K562 (cell line): ENCODE measurements at regions not wholly inside any gene's neighbourhood (a gene's known extent, or its start where the extent isn't known, plus 50 kb on each side); places are given as distances from the start of the nearest gene placed in this dataset.

Experiments
- ATAC-seq: fragments of 200-7000 bp; cut with Tn5 transposase; 3 replicates; pipeline ENCODE4 v1.9.1; 2020; ENCODE audit warnings: moderate library complexity
- BruUV-seq: library from RNA; stranded (reverse); fragments of 400-500 nt; replicated peaks from 2 replicates; lab custom pipeline; 2021; lab: Mats Ljungman, UMichigan
- CTCF ChIA-PET: fragments of 300-600 bp; formaldehyde crosslinking; extraction: SDS; loops from one replicate; lab custom pipeline; 2021; ENCODE audit warnings: low intra/inter-chr PET ratio; lab: Yijun Ruan, JAX
- POLR2A ChIA-PET: fragments of 300-600, 350-650 bp; sonication (Branson Sonifier 250); formaldehyde crosslinking; extraction: SDS; loops from one replicate; lab custom pipeline; 2021; ENCODE audit warnings: antibody characterized with exemption, inconsistent platforms; lab: Yijun Ruan, JAX
- DNase-seq, 4 experiments: peaks; one replicate each; pipeline versions ENCODE4 v3.0.0 to v3.0.0-alpha.2; 2011 to 2018; ENCODE audit warnings: low spot score in 3 of 4, mixed read lengths in 3 of 4; ENCODE audit errors: extremely low read depth in 1 of 4
- FAIRE-seq: peaks from 2 replicates; lab custom pipeline; 2011; peaks lifted over from hg19 to GRCh38; lab: Jason Lieb, UNC
- H2AFZ ChIP-seq: 2 replicates; pipeline ENCODE4 v1.6.0; 2011; ENCODE audit warnings: low read depth, low read length, control low read depth, inconsistent platforms
- H3K27ac ChIP-seq: fragments of 200-600 bp; 3 replicates; pipeline ENCODE4 v1.8.0; 2011; ENCODE audit warnings: low read depth, mild to moderate bottlenecking, control low read depth, inconsistent platforms, low read length, moderate library complexity, mixed read lengths; ENCODE audit errors: extremely low read depth
- H3K27me3 ChIP-seq, 2 experiments: fragments of 300-600 bp in 1 of 2; 2 replicates in 1 of 2; 3 replicates in 1 of 2; pipeline versions ENCODE4 v1.6.0 to v1.8.0; 2011; ENCODE audit warnings: inconsistent platforms in 2 of 2, low read length in 2 of 2, mild to moderate bottlenecking in 1 of 2, mixed read lengths in 1 of 2, moderate library complexity in 1 of 2; ENCODE audit not compliant: control insufficient read depth in 2 of 2, insufficient read depth in 2 of 2
- H3K36me3 ChIP-seq: fragments of 300-600 bp; 3 replicates; pipeline ENCODE4 v1.8.0; 2011; ENCODE audit warnings: mild to moderate bottlenecking, low read length, inconsistent platforms; ENCODE audit not compliant: control insufficient read depth, insufficient read depth
- H3K4me1 ChIP-seq, 2 experiments: fragments of 200-600 bp in 1 of 2; replicated peaks in 1 of 2; 2 replicates in 1 of 2; 3 replicates in 1 of 2; pipeline versions ENCODE4 v1.5.1 to v1.8.0; 2011; ENCODE audit warnings: inconsistent platforms in 2 of 2, low read length in 2 of 2, mild to moderate bottlenecking in 1 of 2, mixed read lengths in 1 of 2, moderate library complexity in 1 of 2; ENCODE audit not compliant: control insufficient read depth in 2 of 2, insufficient read depth in 2 of 2
- H3K4me2 ChIP-seq: 2 replicates; pipeline ENCODE4 v1.6.1; 2011; ENCODE audit warnings: low read length, control low read depth, inconsistent platforms, mixed read lengths; ENCODE audit not compliant: insufficient read depth
- H3K4me3 ChIP-seq: fragments of 200-600 bp; sonication (generic), shearing (Covaris generic); 2 replicates; pipeline ENCODE4 v1.5.1; 2016; ENCODE audit warnings: control low read depth, inconsistent platforms
- H3K79me2 ChIP-seq: fragments of 200-600 bp; 3 replicates; pipeline ENCODE4 v1.8.0; 2011; ENCODE audit warnings: low read length, inconsistent platforms; ENCODE audit not compliant: control insufficient read depth, insufficient read depth
- H3K9ac ChIP-seq, 2 experiments: 2 replicates each; pipeline versions ENCODE4 v1.6.0 to v1.6.1; 2011; ENCODE audit warnings: low read depth in 2 of 2, low read length in 2 of 2, control low read depth in 1 of 2, inconsistent platforms in 1 of 2, mild to moderate bottlenecking in 1 of 2, mixed read lengths in 1 of 2; ENCODE audit not compliant: insufficient read depth in 1 of 2
- H3K9me1 ChIP-seq: one replicate; pipeline ENCODE4 v1.6.0; 2011; ENCODE audit warnings: inconsistent platforms, mild to moderate bottlenecking, low read length, moderate library complexity; ENCODE audit not compliant: control insufficient read depth, insufficient read depth
- H3K9me3 ChIP-seq: replicated peaks from 2 replicates; pipeline ENCODE4 v1.5.1; 2011; ENCODE audit warnings: low read depth, low read length, inconsistent platforms; ENCODE audit not compliant: control insufficient read depth, insufficient read depth
- H4K20me1 ChIP-seq: replicated peaks from 2 replicates; pipeline ENCODE4 v1.6.1; 2011; ENCODE audit warnings: low read length, inconsistent platforms, mixed read lengths; ENCODE audit not compliant: control insufficient read depth, insufficient read depth
- BCOR ChIP-seq: fragments of 450-650 bp; IDR thresholded peaks from 2 replicates; pipeline ENCODE4 v1.6.1; 2016
- CHD4 ChIP-seq: fragments of 200-600 bp; sonication (generic); IDR thresholded peaks from 3 replicates; pipeline ENCODE4 v1.6.1; 2012; ENCODE audit warnings: low read depth, mild to moderate bottlenecking, mixed read lengths, low read length, inconsistent platforms; ENCODE audit not compliant: insufficient read depth, insufficient replicate concordance, poor library complexity, severe bottlenecking
- MCM2 ChIP-seq: fragments of 450-650 bp; IDR thresholded peaks from 2 replicates; pipeline ENCODE4 v1.6.1; 2017; ENCODE audit warnings: low read depth, mild to moderate bottlenecking
- NEUROD1 ChIP-seq: fragments of 150-350 bp; IDR thresholded peaks from 2 replicates; pipeline ENCODE4 v1.6.1; 2014; ENCODE audit warnings: borderline replicate concordance, low read length, low read depth; ENCODE audit not compliant: partially characterized antibody
- PTBP1 ChIP-seq: fragments of 200-400 bp; formaldehyde crosslinking; IDR thresholded peaks from 2 replicates; pipeline ENCODE4 v1.6.1; 2017; ENCODE audit warnings: low read depth, low read length
- PTTG1 ChIP-seq: fragments of 450-650 bp; IDR thresholded peaks from 2 replicates; pipeline ENCODE4 v1.6.1; 2016; ENCODE audit warnings: low read depth, mild to moderate bottlenecking, missing genetic modification characterization, missing compliant biosample characterization
- RAD51 ChIP-seq: fragments of 450-650 bp; IDR thresholded peaks from 2 replicates; pipeline ENCODE4 v1.7.1; 2016; ENCODE audit warnings: low read depth, mild to moderate bottlenecking, borderline replicate concordance
- SRSF7 ChIP-seq: fragments of 200-400 bp; formaldehyde crosslinking; optimal IDR thresholded peaks from 2 replicates; pipeline ENCODE3; 2017; ENCODE audit warnings: mild to moderate bottlenecking, low read depth, low read length
- TBP ChIP-seq: optimal IDR thresholded peaks from 2 replicates; pipeline ENCODE3; 2011; ENCODE audit warnings: low read depth, low read length, improper control_type of control experiment
- TOE1 ChIP-seq, 2 experiments: fragments of 450-650 bp in 1 of 2; sonication (generic) in 1 of 2; formaldehyde crosslinking in 1 of 2; IDR thresholded peaks; 2 replicates each; pipeline versions ENCODE4 v1.7.1 to v1.8.0; 2016 to 2022; ENCODE audit warnings: borderline replicate concordance in 2 of 2, mild to moderate bottlenecking in 2 of 2, antibody characterized with exemption in 1 of 2, inconsistent platforms in 1 of 2, low read depth in 1 of 2, missing genetic modification reagents in 1 of 2, moderate library complexity in 1 of 2
- XRCC3 ChIP-seq: fragments of 450-650 bp; IDR thresholded peaks from 2 replicates; pipeline ENCODE4 v1.6.1; 2017; ENCODE audit warnings: mild to moderate bottlenecking, moderate library complexity
- ZNF174 ChIP-seq: fragments of 250-450 bp; sonication (Bioruptor Pico); IDR thresholded peaks from 2 replicates; pipeline ENCODE4 v1.4.0; 2020; ENCODE audit warnings: mild to moderate bottlenecking
- ZNF184 ChIP-seq: sonication (generic); formaldehyde crosslinking; IDR thresholded peaks from 2 replicates; pipeline ENCODE4 v1.5.0; 2020; ENCODE audit warnings: missing genetic modification reagents
- ZNF445 ChIP-seq: fragments of 250-450 bp; sonication (Bioruptor Pico); IDR thresholded peaks from 2 replicates; pipeline ENCODE4 v1.4.0; 2020; ENCODE audit warnings: low read depth, mild to moderate bottlenecking, moderate library complexity
- WGBS: fragments of 100-300 bp; shearing (Covaris generic); methylation state at CpG from one replicate; pipeline ENCODE4 v1.1.6; 2016; ENCODE audit warnings: low coverage, mixed read lengths; ENCODE audit not compliant: insufficient coverage; ENCODE audit errors: missing lambda C conversion rate; 5-methylcytosine and 5-hydroxymethylcytosine counted together
- in situ Hi-C: fragments of 300-500 bp; cut with MboI; formaldehyde crosslinking; loops from 4 replicates; pipeline ENCODE4 v1.15.0; 2018; ENCODE audit warnings: inconsistent platforms, mixed read lengths
- intact Hi-C: fragments of 100-400 bp; cut with micrococcal nuclease; formaldehyde crosslinking; loops from 2 replicates; pipeline ENCODE4 v1.14.2; 2022
- TF ChIP-seq, protein P1 (sequence below): fragments of 250-450 bp; sonication (Bioruptor Pico); IDR thresholded peaks from 2 replicates; pipeline ENCODE4 v1.9.0; 2021; ENCODE audit warnings: mild to moderate bottlenecking
- TF ChIP-seq, protein P2 (sequence below): IDR thresholded peaks from 3 replicates; pipeline ENCODE4 v1.6.1; 2011; ENCODE audit warnings: borderline replicate concordance, mild to moderate bottlenecking, moderate library complexity; ENCODE audit not compliant: insufficient read length; ENCODE audit errors: extremely low read depth
- TF ChIP-seq, protein P3 (sequence below): IDR thresholded peaks from 2 replicates; pipeline ENCODE4 v1.6.1; 2011; ENCODE audit warnings: borderline replicate concordance, low read depth, mild to moderate bottlenecking, moderate library complexity, low read length; ENCODE audit not compliant: insufficient read depth, poor library complexity, severe bottlenecking

DNA sequence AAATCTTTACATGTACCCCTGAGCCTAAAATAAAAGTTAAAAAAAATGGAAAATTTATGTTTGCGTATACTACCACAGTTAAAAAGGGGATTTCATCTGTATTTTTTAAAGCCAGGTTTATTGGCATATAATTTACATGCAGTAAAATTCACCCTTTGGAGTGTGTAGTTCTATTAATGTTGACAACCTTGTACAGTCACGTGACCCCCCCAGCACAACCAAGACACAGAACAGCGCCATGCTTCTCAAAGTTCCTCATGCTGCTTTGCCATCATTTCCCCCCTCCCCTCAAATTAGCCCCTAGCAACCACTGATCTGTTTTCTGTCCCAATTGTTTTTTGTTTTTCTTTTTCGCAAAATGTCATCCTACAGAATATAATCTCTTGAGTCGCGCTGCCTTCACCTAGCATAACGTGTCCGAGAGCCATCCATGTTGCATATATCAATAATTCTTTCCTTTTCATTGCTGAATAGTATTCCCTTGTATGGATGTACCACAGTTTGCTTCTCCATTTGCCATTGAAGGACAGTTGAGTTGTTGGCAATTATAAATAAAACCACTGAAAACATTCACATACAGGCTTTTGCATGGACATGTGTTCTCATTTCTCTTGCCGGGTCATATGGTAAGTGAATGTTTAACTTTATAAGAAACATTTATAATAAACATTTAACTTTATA is 105.3 kb downstream of the LHX2 start:
- CTCF ChIA-PET, result no interaction called here
- Histone ChIP-seq H3K4me3 (no peak overlapping the region), H3K27ac (no peak overlapping the region), H3K9me3 (no peaks in the 10 kb centered on the region; the same call in 1 of the 2 replicates), H3K9ac (no peak overlapping the region), H3K36me3 (no peaks in the 10 kb centered on the region), H4K20me1 (no peaks in the 10 kb centered on the region), H2AFZ (no peak overlapping the region), H3K27me3 (peaks cover 3 to 9% of the 10 kb centered on the region in 2 experiments; a peak in 2 of 5 replicates), H3K4me2 (no peak overlapping the region), H3K4me1 (no peaks in the 10 kb centered on the region), H3K79me2 (no peaks in the 10 kb centered on the region), H3K9me1 (no peaks in the 10 kb centered on the region)
- no peak for ATAC-seq
- POLR2A ChIA-PET, result no interaction called here
- no TSS peak for BruUV-seq
- in situ Hi-C loops (loop anchor here (25.0 kb wide), 1 partner anchor 945 kb away; no protein-coding TSS in a partner anchor), intact Hi-C loops (no loop called here)
- DNase-seq, result no peak
- FAIRE-seq, result no peak
- 2% methylated on average over 9 of the region's 9 CpGs for WGBS
- TF ChIP-seq, protein P1, sequence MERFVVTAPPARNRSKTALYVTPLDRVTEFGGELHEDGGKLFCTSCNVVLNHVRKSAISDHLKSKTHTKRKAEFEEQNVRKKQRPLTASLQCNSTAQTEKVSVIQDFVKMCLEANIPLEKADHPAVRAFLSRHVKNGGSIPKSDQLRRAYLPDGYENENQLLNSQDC, result no peak
- TF ChIP-seq XRCC3 (no peak), CHD4 (no peak), ZNF445 (no peak), ZNF174 (CRISPR knock-in tag) (no peak), TOE1 (IDR thresholded peaks at IDR 0.05; ENCODE audit: borderline replicate concordance) (peak; percentile 42; the same call in 1 of the 2 replicates), TOE1 (CRISPR knock-in tag; IDR thresholded peaks at IDR 0.05; ENCODE audit: borderline replicate concordance, low read depth) (no peak), ZNF184 (CRISPR knock-in tag) (no peak), SRSF7 (no peak), TBP (no peak), MCM2 (no peak), RAD51 (peak; percentile 63), BCOR (0 out of 2 replicates have a peak, but pooled peaks have one; percentile 19), PTTG1 (tag) (no peak), NEUROD1 (no peak), PTBP1 (no peak)
- TF ChIP-seq, protein P2, sequence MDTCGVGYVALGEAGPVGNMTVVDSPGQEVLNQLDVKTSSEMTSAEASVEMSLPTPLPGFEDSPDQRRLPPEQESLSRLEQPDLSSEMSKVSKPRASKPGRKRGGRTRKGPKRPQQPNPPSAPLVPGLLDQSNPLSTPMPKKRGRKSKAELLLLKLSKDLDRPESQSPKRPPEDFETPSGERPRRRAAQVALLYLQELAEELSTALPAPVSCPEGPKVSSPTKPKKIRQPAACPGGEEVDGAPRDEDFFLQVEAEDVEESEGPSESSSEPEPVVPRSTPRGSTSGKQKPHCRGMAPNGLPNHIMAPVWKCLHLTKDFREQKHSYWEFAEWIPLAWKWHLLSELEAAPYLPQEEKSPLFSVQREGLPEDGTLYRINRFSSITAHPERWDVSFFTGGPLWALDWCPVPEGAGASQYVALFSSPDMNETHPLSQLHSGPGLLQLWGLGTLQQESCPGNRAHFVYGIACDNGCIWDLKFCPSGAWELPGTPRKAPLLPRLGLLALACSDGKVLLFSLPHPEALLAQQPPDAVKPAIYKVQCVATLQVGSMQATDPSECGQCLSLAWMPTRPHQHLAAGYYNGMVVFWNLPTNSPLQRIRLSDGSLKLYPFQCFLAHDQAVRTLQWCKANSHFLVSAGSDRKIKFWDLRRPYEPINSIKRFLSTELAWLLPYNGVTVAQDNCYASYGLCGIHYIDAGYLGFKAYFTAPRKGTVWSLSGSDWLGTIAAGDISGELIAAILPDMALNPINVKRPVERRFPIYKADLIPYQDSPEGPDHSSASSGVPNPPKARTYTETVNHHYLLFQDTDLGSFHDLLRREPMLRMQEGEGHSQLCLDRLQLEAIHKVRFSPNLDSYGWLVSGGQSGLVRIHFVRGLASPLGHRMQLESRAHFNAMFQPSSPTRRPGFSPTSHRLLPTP, result no peak
- TF ChIP-seq, protein P3, sequence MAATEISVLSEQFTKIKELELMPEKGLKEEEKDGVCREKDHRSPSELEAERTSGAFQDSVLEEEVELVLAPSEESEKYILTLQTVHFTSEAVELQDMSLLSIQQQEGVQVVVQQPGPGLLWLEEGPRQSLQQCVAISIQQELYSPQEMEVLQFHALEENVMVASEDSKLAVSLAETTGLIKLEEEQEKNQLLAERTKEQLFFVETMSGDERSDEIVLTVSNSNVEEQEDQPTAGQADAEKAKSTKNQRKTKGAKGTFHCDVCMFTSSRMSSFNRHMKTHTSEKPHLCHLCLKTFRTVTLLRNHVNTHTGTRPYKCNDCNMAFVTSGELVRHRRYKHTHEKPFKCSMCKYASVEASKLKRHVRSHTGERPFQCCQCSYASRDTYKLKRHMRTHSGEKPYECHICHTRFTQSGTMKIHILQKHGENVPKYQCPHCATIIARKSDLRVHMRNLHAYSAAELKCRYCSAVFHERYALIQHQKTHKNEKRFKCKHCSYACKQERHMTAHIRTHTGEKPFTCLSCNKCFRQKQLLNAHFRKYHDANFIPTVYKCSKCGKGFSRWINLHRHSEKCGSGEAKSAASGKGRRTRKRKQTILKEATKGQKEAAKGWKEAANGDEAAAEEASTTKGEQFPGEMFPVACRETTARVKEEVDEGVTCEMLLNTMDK, result no peak
